DMS114 treated with DMSO at 0.1 percent for 48 hours (cell line): ENCODE measurements at regions not wholly inside any gene's neighbourhood (a gene's known extent, or its start where the extent isn't known, plus 50 kb on each side); places are given as distances from the start of the nearest gene placed in this dataset.

Source experiments
- DNase-seq: peaks from one replicate; lab custom pipeline; 2025; ENCODE audit not compliant: unreplicated experiment; lab: John Stamatoyannopoulos, UW

DNA sequence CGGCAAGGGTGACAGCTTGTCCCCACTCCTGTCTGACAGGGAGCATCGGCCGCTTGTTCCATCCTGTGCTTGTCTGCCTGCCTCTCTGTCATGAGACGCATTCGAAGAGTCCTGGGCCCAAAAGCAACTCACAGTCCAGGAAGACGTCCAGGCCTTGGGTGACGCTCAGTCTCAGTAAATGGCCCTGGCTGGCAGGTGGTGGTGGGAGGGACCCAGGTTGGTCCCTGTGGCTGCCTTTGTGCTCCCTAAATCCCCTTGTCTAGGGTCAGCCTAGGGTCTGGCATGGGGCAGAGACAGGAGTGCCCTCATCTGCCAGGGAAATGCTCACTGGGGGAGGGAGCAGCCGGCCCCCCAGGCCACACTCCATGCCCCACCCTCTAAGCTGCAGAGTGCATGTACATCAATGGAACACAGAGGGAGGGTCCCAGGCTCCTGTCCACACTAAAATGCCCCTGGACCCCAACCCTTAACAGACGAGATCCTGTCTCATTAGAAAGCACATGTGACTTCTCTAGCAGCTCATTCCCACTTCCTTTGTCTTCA is 295.2 kb upstream of the ZNF32 start:
- no peak for DNase-seq

GRCh38 chr10:43943119-43943817 is 294.6 kb upstream of the ZNF32 start:
- no peak for DNase-seq

- DNase-seq, result no peak
Observed at GRCh38 chr10:43942096-43942850, 293.6 kb upstream of the ZNF32 start.

DNA sequence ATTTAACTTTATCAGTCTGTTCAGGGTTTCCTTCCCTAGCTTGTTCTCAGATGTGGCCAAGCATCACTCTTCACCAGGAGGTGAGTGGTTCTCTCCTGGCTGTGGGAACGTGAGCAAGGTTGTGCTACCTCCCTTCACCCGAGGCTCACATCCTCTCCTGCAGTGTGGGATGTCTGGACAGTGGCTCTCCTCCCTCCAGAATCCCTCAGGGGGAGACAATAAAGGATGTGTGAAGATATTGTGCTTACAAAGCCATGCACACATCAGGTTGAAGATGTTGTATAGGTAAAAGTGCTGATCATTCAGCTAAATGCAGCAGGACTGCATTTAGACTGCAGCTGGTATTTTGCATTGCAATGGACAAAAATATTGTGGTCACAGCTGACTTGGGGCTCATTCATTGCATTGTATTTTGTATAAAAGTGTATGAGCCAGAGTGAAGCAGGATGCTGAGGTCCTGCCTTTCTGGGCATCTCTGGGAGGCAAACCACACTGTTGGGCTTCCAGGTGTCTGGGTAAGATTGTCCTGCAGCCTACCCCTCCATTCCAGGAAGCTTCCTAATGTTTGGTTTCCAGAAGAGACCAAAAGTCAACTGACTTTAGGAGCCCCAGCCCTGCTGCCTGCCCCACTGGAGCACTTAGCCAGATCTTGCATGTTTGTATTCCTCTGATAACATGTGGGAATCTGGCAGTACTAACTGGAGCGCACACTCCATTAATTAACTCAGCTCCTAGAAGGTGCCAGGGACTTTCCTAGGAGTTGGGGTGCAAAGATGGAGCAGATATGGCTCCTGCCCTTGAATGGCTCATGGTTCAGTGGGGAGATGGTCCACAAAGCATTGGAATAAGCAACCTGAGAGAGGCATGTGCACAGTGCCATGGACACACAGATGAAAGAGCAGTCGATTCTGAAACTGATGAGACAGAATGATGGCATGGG is 292.5 kb upstream of the ZNF32 start:
- no peak for DNase-seq

DNA sequence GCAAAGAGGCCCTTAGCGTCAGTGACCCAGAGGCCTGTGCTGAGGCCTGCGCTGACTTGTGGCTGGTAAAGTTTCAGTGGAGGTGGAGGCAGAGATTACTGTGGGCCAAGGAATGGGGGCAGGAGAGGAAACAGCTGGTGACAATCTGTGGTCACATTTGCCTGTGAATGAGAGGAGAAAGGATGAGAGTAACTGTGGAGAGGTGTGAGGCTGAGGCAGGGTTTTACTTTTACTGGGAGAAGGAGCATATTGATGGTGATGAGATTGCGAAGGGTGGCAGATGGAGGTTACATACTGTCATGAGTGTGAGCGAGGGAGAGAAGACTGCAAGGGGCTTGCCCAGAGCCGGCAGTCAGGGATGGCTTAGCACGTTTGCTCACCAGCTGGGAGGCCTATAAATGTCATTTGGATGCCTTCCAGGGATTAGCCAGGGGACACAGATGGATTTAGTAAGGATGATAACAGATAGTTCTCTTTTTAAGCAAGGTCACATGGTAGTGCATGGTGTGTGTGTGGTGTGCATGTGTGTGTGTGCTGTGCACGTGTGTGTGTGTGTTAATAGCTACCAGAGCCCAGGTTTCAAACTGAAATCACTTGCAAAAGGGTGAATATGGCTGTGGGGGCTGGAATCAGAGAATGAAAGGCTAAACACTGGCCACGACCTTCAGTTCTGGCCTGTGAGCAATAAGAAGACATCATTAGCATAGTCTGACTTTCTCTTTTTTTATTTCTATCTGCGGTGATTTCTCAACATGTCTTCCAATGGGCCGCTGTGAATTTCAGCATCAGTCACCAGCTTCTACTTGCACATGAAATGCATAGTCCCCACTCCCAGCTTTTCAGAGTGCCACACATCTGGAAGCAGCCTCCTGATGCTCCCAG is 291.5 kb upstream of the ZNF32 start:
- DNase-seq, result no peak

DNA sequence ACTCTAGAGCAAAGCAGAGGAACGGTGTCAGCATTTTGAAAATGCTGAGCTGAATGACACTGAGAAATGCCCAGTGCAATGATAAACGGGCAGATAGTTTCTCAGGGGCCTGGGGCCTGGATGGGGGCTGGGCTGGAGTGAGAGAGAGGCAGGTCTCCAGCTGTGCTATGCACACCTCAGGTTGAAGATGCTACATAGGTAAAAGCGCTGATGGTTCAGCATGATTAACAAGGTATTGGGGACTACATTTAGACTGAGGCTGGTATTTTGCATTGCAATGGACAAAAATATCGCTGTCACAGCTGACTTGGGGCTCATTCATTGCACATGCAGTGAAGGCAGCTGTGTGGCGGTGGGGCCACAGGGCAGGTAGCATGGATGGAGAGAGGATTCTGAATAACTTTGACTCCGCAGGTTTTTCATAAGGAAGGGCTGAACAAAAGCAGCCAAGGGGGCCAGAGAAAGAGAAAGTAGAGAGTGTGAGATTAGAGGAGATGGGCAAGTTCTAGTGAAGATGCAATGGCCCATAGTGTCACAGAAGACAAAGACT is 290.8 kb upstream of the ZNF32 start:
- no peak for DNase-seq

- no peak for DNase-seq
Observed at GRCh38 chr10:43938810-43939209, 290.1 kb upstream of the ZNF32 start.

GRCh38 chr10:43931308-43931930 is 282.7 kb upstream of the ZNF32 start:
- no peak for DNase-seq

DNA sequence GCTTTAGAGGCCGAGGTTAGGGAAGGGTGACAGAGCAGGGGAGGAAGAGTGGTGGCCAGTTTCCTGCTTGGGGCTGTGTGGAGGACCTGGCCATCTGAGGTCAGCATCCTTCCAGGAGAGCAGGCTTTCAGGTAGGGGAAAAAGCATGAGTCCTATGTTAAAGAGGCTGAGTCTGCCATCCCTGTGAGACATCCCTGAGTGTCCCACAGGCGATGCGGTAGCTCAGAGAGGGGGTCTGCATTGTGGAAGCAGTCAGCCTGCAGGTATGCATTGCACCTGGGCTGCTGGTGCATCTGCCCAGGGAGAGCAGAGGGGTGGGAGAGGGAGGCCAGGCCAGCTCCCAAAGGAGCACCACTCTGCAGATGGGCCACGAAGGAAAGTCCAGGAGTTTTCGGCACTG is 282.1 kb upstream of the ZNF32 start:
- DNase-seq, result no peak

DNA sequence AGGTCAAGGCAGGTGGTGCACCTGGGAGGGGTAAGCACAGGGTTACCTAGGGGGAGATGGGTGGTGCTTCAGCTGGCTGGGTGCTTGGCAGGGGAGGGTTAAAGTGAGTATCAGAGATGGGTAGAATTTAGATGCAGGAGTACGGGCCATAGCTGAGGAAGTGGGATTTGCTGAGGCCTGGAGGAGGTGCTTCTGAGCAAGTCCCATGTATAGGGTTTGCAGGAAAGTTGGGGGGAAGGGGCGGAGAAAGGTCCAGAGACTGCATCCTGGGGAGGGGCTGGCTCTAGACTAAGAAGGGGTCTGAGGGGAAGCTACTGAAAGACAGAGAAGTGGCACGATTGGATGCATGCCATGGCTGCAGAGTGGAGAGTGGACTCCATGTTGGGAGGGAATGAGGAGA is 281.6 kb upstream of the ZNF32 start:
- DNase-seq, result no peak

GRCh38 chr10:43929122-43929521 is 280.4 kb upstream of the ZNF32 start:
- DNase-seq, result no peak

- no peak for DNase-seq
Observed at GRCh38 chr10:43928425-43928968, 279.8 kb upstream of the ZNF32 start.

GRCh38 chr10:43926875-43927406 is 278.3 kb upstream of the ZNF32 start:
- DNase-seq, result no peak

- no peak for DNase-seq
Observed at GRCh38 chr10:43926371-43926770, 277.7 kb upstream of the ZNF32 start.

GRCh38 chr10:43925793-43926192 is 277.1 kb upstream of the ZNF32 start:
- no peak for DNase-seq

DNA sequence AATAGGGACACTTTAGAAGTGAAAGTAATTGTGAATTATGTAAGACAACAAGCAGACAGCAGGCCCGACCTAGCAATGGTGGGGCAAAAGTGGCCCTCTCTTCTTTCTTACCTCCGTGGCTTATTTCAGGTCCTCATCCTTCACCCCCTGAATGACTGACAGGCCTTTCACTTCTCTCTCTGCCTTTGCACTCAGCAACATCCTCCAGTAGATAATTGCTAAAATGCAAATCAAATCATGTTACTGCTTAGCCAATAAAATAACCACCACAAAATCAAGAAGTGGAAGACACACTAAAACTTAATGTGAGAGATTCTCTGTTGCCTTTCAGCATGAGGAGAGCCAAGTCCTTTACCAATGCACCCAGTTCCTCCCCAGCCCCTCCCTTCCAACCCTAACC is 274.6 kb upstream of the ZNF32 start:
- no peak for DNase-seq

DNA sequence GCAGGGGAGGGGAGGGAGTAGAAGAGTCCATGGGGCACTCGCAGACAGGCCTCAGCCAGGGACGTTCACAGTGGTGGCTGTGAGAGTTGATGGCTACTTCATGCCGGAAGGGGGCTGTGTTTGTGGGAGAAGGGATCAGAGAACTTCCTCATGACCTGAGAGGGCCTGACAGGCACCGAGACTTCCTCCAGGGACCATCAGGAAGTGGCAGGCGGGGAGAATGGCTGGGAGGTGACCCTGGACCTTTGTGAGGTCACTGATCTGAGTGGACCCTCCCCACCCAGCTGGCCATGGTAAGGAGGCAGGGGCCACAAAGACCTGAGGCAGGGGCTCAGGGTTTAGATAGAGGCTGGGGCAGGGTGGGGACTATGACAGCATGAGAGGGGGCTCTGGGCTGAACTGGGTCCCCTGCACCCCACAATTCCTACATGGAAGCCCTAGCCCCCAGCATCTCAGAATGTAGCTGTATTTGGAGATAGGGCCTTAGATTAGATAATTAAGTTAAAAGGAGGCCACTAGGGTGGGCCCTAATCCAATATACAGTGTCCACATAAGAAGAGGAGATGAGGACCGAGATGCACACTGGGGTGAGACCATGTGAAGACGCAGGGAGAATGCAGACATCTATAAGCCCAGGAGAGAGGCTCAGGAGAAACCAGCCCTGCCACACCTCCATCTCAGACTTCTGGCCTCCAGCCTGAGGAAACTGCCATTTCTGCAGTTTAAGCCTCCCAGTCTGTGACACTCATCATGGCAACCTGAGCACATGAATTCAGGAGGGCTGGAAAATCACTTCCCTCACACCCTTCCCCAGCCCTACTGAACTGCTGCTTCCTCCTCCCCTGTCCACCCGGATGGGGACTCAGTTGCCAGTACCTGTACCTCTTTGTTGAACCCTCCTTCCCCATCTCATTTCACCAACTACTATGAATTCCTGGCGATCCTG is 273.9 kb upstream of the ZNF32 start:
- no peak for DNase-seq

GRCh38 chr10:43921881-43922280 is 273.2 kb upstream of the ZNF32 start:
- DNase-seq, result no peak
